ENCODE measurements at regions not wholly inside any gene's neighbourhood (a gene's known extent, or its start where the extent isn't known, plus 50 kb on each side); places are given as distances from the start of the nearest gene placed in this dataset.

DNA sequence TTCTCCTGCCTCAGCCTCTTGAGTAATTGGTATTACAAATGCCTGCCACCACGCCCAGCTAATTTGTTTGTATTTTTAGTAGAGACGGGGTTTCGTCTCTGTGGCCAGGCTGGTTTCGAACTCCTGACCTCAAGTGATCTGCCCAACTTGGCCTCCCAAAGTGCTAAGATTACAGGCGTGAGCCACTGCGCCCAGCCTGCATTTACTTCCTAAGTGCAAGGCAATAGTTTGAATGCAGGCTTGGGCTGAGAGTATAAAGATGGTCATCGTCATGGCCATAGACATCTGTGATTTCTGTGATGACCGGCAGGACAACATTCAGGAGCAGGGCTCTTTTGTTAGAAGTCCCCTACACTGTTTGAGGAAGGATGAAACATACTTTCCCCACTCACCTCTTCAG, 393.9 kb upstream of the SHH start:
- no peak for TF ChIP-seq CTCF (IDR thresholded peaks at IDR 0.05; ENCODE audit: extremely low read depth in 1 of 2, insufficient read depth in 1 of 2, low read depth in 1 of 2, low read length in 2 of 2)
- no peak for TF ChIP-seq EZH2 (IDR thresholded peaks at IDR 0.05; ENCODE audit: borderline replicate concordance, low read depth, low read length, severe bottlenecking)
- no peak for TF ChIP-seq POLR2A (IDR thresholded peaks at IDR 0.05; ENCODE audit: low read depth, low read length)
- no peak for TF ChIP-seq MYC (IDR thresholded peaks at IDR 0.05; ENCODE audit: low read depth, low read length)
- TF ChIP-seq, protein P1, sequence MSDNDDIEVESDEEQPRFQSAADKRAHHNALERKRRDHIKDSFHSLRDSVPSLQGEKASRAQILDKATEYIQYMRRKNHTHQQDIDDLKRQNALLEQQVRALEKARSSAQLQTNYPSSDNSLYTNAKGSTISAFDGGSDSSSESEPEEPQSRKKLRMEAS (IDR thresholded peaks at IDR 0.05; ENCODE audit: insufficient read depth, insufficient read length), result no peak
- no peak for TF ChIP-seq POLR2AphosphoS5 (IDR thresholded peaks at IDR 0.05; ENCODE audit: insufficient read depth, low read depth, low read length)
